ENCODE measurements at regions not wholly inside any gene's neighbourhood (a gene's known extent, or its start where the extent isn't known, plus 50 kb on each side); places are given as distances from the start of the nearest gene placed in this dataset.

DNA sequence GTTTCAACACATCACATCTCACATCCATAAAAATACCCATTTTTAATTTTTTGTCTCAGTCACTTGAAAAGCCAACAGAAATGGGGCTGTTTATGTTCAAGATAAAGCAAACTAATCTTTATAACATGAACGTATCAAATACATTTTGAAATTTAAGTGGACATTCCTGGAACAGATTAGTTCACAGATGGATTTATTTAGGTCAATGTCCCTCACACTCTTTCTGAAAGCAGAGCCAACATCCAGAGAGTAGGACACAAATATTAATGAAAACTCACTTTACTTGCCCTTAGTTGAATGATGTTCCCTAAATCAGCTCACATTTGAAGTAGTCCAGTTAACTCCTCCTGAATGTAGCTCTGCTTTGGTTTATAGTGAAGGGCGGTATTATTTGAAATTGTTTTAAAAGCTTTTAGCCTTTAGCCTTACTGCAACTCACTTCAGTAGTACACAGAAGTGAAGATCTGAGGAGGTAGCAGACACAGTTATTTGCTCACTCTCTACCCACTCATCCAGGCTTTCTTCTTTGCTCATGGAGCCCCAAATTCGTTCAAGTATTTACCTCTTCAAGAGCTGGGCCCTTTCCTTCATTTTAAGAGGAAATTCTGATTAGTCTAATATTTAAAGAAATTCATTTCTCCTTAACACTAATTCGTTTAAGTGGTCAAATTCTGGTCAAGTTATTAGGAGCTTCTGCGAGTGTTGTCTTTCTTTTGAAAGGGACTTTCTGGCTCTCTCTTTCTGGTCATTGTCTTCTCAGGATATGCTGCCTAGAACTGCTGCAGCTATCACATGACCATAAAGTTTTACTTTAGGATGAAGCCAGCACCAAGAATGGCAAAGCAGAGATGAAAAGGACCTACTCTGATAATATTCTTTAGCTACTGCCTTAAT is 180.6 kb upstream of the AGR3 start:
- Mint-ChIP-seq H3K4me1 (ENCODE audit: insufficient read depth, unreplicated experiment) (no peaks in the 10 kb centered on the region), H3K4me3 (ENCODE audit: unreplicated experiment) (no peak overlapping the region), H3K9me3 (ENCODE audit: unreplicated experiment) (no peaks in the 10 kb centered on the region), H3K36me3 (ENCODE audit: insufficient read depth, unreplicated experiment) (no peaks in the 10 kb centered on the region), H3K27ac (ENCODE audit: low read depth, unreplicated experiment) (no peak overlapping the region), H3K27me3 (ENCODE audit: insufficient read depth, unreplicated experiment) (no peaks in the 10 kb centered on the region)
- POLR2A ChIA-PET: interaction anchor here (1.0 to 1.8 kb wide), 5 partner anchors 33 to 240 kb away, joined by 4 to 5 read pairs (median 4); partner anchors contain the start of gene AHR
- CTCF ChIA-PET: interaction anchor here (0.6 to 4.6 kb wide), 16 partner anchors 8 to 585 kb away, joined by 3 to 25 read pairs (median 4); partner anchors contain the start of gene AHR
- intact Hi-C loops (cut with micrococcal nuclease): loop anchor here (1.0 to 5.0 kb wide), 5 partner anchors 80 to 584 kb away; partner anchors contain the start of gene AHR
- TF ChIP-seq, protein P1, sequence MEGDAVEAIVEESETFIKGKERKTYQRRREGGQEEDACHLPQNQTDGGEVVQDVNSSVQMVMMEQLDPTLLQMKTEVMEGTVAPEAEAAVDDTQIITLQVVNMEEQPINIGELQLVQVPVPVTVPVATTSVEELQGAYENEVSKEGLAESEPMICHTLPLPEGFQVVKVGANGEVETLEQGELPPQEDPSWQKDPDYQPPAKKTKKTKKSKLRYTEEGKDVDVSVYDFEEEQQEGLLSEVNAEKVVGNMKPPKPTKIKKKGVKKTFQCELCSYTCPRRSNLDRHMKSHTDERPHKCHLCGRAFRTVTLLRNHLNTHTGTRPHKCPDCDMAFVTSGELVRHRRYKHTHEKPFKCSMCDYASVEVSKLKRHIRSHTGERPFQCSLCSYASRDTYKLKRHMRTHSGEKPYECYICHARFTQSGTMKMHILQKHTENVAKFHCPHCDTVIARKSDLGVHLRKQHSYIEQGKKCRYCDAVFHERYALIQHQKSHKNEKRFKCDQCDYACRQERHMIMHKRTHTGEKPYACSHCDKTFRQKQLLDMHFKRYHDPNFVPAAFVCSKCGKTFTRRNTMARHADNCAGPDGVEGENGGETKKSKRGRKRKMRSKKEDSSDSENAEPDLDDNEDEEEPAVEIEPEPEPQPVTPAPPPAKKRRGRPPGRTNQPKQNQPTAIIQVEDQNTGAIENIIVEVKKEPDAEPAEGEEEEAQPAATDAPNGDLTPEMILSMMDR (IDR thresholded peaks at IDR 0.05; ENCODE audit: unreplicated experiment): no peak
- no peak for DNase-seq (ENCODE audit: unreplicated experiment)
- BruUV-seq (replicated peaks): no TSS peak

DNA sequence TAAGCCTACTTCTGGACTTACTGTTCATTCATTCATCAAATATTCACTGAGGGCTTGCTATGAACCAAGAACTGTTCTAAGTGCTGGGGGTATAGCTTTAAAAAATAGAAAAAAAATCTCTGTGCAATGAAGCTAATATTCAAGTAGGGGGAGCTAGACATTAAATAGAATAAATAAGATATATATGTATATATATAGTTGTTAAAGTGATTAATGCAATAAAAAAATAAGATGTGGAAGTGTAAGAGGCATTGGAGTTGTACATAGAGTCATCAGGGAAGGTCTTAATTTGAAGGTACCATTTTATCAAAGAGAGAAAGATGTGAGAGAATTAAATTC is 181.2 kb upstream of the AGR3 start:
- no peaks in the 10 kb centered on the region for H3K9me3 Mint-ChIP-seq (ENCODE audit: unreplicated experiment)
- no TSS peak for BruUV-seq (replicated peaks)
- intact Hi-C loops (cut with micrococcal nuclease): loop anchor here (1.0 to 5.0 kb wide), 5 partner anchors 81 to 583 kb away; partner anchors contain the start of gene AHR
- H3K27me3 Mint-ChIP-seq (ENCODE audit: insufficient read depth, unreplicated experiment): no peaks in the 10 kb centered on the region
- TF ChIP-seq, protein P1 (IDR thresholded peaks at IDR 0.05; ENCODE audit: unreplicated experiment): peak; percentile 26
- ChIA-PET POLR2A (interaction anchor here (1.0 to 1.8 kb wide), 4 partner anchors 32 to 240 kb away, joined by 4 to 5 read pairs (median 4); partner anchors contain the start of gene AHR), CTCF (interaction anchor here (0.6 to 4.6 kb wide), 16 partner anchors 8 to 584 kb away, joined by 3 to 25 read pairs (median 4); partner anchors contain the start of gene AHR)
- no peak overlapping the region for H3K4me3 Mint-ChIP-seq (ENCODE audit: unreplicated experiment)
- no peaks in the 10 kb centered on the region for H3K4me1 Mint-ChIP-seq (ENCODE audit: insufficient read depth, unreplicated experiment)
- H3K27ac Mint-ChIP-seq (ENCODE audit: low read depth, unreplicated experiment): no peak overlapping the region
- peak; percentile 23 for DNase-seq (ENCODE audit: unreplicated experiment)
- no peaks in the 10 kb centered on the region for H3K36me3 Mint-ChIP-seq (ENCODE audit: insufficient read depth, unreplicated experiment)

DNA sequence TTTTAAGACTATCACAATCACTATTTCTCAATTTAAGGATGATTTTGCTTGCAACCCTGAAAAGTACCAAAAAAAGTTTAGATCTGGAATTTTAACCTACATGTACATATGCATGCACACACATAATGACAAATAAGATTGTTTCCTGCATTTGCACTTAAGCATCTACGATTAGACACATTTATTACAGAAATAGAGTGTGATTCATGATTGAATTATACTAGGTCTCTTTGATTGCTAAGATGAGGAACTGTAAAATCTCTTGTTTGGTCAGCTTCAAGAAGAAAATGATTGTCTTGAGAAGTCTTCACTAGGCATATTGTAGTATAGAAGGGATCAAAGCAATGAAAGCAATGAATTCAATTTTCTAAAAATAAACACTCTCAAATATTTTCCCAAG is 185.9 kb upstream of the AGR3 start:
- no peaks in the 10 kb centered on the region for H3K4me1 Mint-ChIP-seq (ENCODE audit: insufficient read depth, unreplicated experiment)
- no TSS peak for BruUV-seq (replicated peaks)
- intact Hi-C loops (cut with micrococcal nuclease): no loop called here
- no peak for DNase-seq (ENCODE audit: unreplicated experiment)
- POLR2A ChIA-PET: no interaction called here
- no peak overlapping the region for H3K27ac Mint-ChIP-seq (ENCODE audit: low read depth, unreplicated experiment)
- H3K36me3 Mint-ChIP-seq (ENCODE audit: insufficient read depth, unreplicated experiment): no peaks in the 10 kb centered on the region
- H3K9me3 Mint-ChIP-seq (ENCODE audit: unreplicated experiment): no peaks in the 10 kb centered on the region
- no peak overlapping the region for H3K4me3 Mint-ChIP-seq (ENCODE audit: unreplicated experiment)
- CTCF ChIA-PET: interaction anchor here (0.8 kb wide), 1 partner anchor 85 kb away, joined by 3 read pairs; no protein-coding TSS in a partner anchor
- TF ChIP-seq, protein P1 (IDR thresholded peaks at IDR 0.05; ENCODE audit: unreplicated experiment): no peak
- H3K27me3 Mint-ChIP-seq (ENCODE audit: insufficient read depth, unreplicated experiment): no peaks in the 10 kb centered on the region

DNA sequence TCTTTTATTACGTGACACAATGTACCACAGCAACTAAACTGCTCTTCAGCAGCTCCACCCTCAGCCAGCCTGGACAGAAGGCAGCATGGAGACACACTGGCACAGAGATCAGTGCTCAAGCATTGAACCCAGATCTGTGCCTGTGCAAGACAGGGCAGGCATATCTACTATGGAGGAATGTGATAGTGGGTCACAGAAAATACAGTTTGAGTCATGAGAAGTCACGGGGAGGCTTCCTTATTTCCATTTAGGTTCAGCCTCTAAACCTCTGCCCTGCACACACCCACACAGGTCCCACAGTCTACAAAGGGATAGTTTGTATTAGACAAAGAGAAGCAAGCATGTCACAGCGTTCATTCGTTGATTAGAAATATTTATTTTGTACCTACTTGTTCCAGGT is 187.4 kb upstream of the AGR3 start:
- TF ChIP-seq, protein P1 (IDR thresholded peaks at IDR 0.05; ENCODE audit: unreplicated experiment): no peak
- Mint-ChIP-seq H3K36me3 (ENCODE audit: insufficient read depth, unreplicated experiment) (no peaks in the 10 kb centered on the region), H3K27ac (ENCODE audit: low read depth, unreplicated experiment) (no peak overlapping the region), H3K27me3 (ENCODE audit: insufficient read depth, unreplicated experiment) (no peaks in the 10 kb centered on the region), H3K4me3 (ENCODE audit: unreplicated experiment) (no peak overlapping the region), H3K4me1 (ENCODE audit: insufficient read depth, unreplicated experiment) (no peaks in the 10 kb centered on the region), H3K9me3 (ENCODE audit: unreplicated experiment) (no peaks in the 10 kb centered on the region)
- intact Hi-C loops (cut with micrococcal nuclease): no loop called here
- no peak for DNase-seq (ENCODE audit: unreplicated experiment)
- ChIA-PET POLR2A (interaction anchor here (0.6 kb wide), 2 partner anchors 9 to 58 kb away, joined by 3 read pairs; no protein-coding TSS in a partner anchor), CTCF (no interaction called here)
- BruUV-seq (replicated peaks): no TSS peak
